CD14-positive monocyte (primary cell): ENCODE measurements at regions not wholly inside any gene's neighbourhood (a gene's known extent, or its start where the extent isn't known, plus 50 kb on each side); places are given as distances from the start of the nearest gene placed in this dataset.

ENCODE experiments used
- DNase-seq, 3 donors: peaks; one replicate each; pipeline ENCODE4 v3.0.0-alpha.2; 2011 to 2022
- H2AFZ ChIP-seq: 2 replicates; pipeline ENCODE4 v1.6.0; 2012; ENCODE audit warnings: mild to moderate bottlenecking, low read depth, low read length, inconsistent platforms; ENCODE audit not compliant: insufficient read depth, poor library complexity, severe bottlenecking
- H3K27ac ChIP-seq, 2 donors: 1 replicate in 1 of 2; 2 replicates in 1 of 2; pipeline ENCODE4 v1.5.1; 2012 to 2013; ENCODE audit warnings: low read length in 2 of 2, control low read depth in 1 of 2, inconsistent platforms in 1 of 2, low read depth in 1 of 2, mild to moderate bottlenecking in 1 of 2
- H3K27me3 ChIP-seq, 2 donors: one replicate each; pipeline versions ENCODE4 v1.6.0 to v1.6.1; 2011 to 2013; ENCODE audit warnings: low read length in 2 of 2; ENCODE audit not compliant: control insufficient read depth in 2 of 2, insufficient read depth in 2 of 2
- H3K36me3 ChIP-seq, 2 donors: replicated peaks in 1 of 2; 1 replicate in 1 of 2; 2 replicates in 1 of 2; pipeline versions ENCODE4 v1.5.1 to v1.6.1; 2012 to 2013; ENCODE audit warnings: low read length in 2 of 2, control low read depth in 1 of 2, inconsistent platforms in 1 of 2, mild to moderate bottlenecking in 1 of 2; ENCODE audit not compliant: insufficient read depth in 2 of 2, control insufficient read depth in 1 of 2
- H3K4me1 ChIP-seq, 2 donors: 1 replicate in 1 of 2; 2 replicates in 1 of 2; pipeline versions ENCODE4 v1.5.1 to v1.6.1; 2012 to 2013; ENCODE audit warnings: low read length in 2 of 2, control low read depth in 1 of 2, inconsistent platforms in 1 of 2, mild to moderate bottlenecking in 1 of 2, moderate library complexity in 1 of 2; ENCODE audit not compliant: insufficient read depth in 2 of 2, control insufficient read depth in 1 of 2
- H3K4me2 ChIP-seq: replicated peaks from 2 replicates; pipeline ENCODE3; 2012; ENCODE audit warnings: low read length, moderate library complexity, mild to moderate bottlenecking; ENCODE audit not compliant: poor library complexity, severe bottlenecking; ENCODE audit errors: extremely low read depth
- H3K4me3 ChIP-seq, 3 experiments: fragments of 200-600 bp in 1 of 3; sonication (generic) in 1 of 3; replicated peaks in 1 of 3; 1 replicate in 2 of 3; 2 replicates in 1 of 3; pipeline ENCODE4 v1.5.1; 2011 to 2013; ENCODE audit warnings: low read length in 3 of 3, mild to moderate bottlenecking in 3 of 3, control low read depth in 2 of 3, low read depth in 2 of 3, inconsistent platforms in 1 of 3, moderate library complexity in 1 of 3
- H3K79me2 ChIP-seq: 2 replicates; pipeline ENCODE4 v1.6.0; 2012; ENCODE audit warnings: mild to moderate bottlenecking, control low read depth, inconsistent platforms, low read length, moderate library complexity; ENCODE audit not compliant: insufficient read depth
- H3K9ac ChIP-seq: 2 replicates; pipeline ENCODE4 v1.6.0; 2017; ENCODE audit warnings: low read length, mild to moderate bottlenecking; ENCODE audit not compliant: insufficient read depth, poor library complexity, severe bottlenecking
- H3K9me3 ChIP-seq, 2 donors: replicated peaks in 1 of 2; 1 replicate in 1 of 2; 2 replicates in 1 of 2; pipeline versions ENCODE4 v1.5.1 to v1.6.1; 2012 to 2013; ENCODE audit warnings: low read length in 2 of 2, control low read depth in 1 of 2; ENCODE audit not compliant: control insufficient read depth in 1 of 2, insufficient read depth in 1 of 2
- H4K20me1 ChIP-seq: 2 replicates; pipeline ENCODE4 v1.6.0; 2012; ENCODE audit warnings: mild to moderate bottlenecking, low read length, control low read depth, moderate library complexity; ENCODE audit not compliant: insufficient read depth
- H3K27ac Mint-ChIP-seq, 7 donors: one replicate each; pipeline ENCODE4 v1.8.0; 2020; ENCODE audit warnings: mild to moderate bottlenecking in 7 of 7, mixed read lengths in 7 of 7, moderate library complexity in 6 of 7, inconsistent platforms in 2 of 7
- H3K27me3 Mint-ChIP-seq, 3 donors: one replicate each; pipeline ENCODE4 v1.8.0; 2021 to 2022; ENCODE audit warnings: low read depth in 3 of 3, mild to moderate bottlenecking in 3 of 3, mixed read lengths in 3 of 3, moderate library complexity in 3 of 3, inconsistent platforms in 1 of 3
- H3K36me3 Mint-ChIP-seq, 2 donors: one replicate each; pipeline ENCODE4 v1.8.0; 2020; ENCODE audit warnings: mixed read lengths in 2 of 2, inconsistent platforms in 1 of 2, mild to moderate bottlenecking in 1 of 2
- H3K4me1 Mint-ChIP-seq: one replicate; pipeline ENCODE4 v1.8.0; 2020; ENCODE audit warnings: mild to moderate bottlenecking, mixed read lengths
- H3K4me3 Mint-ChIP-seq, 2 donors: one replicate each; pipeline ENCODE4 v1.8.0; 2020; ENCODE audit warnings: mild to moderate bottlenecking in 2 of 2, mixed read lengths in 2 of 2, moderate library complexity in 1 of 2
- H3K9me3 Mint-ChIP-seq, 7 donors: one replicate each; pipeline ENCODE4 v1.8.0; 2020 to 2022; ENCODE audit warnings: mixed read lengths in 7 of 7, mild to moderate bottlenecking in 6 of 7, moderate library complexity in 6 of 7, inconsistent platforms in 2 of 7
- CTCF ChIP-seq: fragments of 200-600 bp; IDR thresholded peaks from one replicate; pipeline ENCODE4 v1.8.0; 2022; ENCODE audit warnings: antibody characterized with exemption, mild to moderate bottlenecking
- WGBS: methylation state at CpG from one replicate; pipeline ENCODE4 v1.1.5; 2013; ENCODE audit warnings: missing lambda C conversion rate; ENCODE audit not compliant: insufficient coverage; 5-methylcytosine and 5-hydroxymethylcytosine counted together
- intact Hi-C, 2 donors: fragments of 100-400 bp; cut with micrococcal nuclease; formaldehyde crosslinking; loops; one replicate each; pipeline versions ENCODE4 v1.15.0 to v1.15.1; 2023

GRCh38 chr10:21202776-21203462, 305.8 kb upstream of the NEBL start:
- TF ChIP-seq CTCF: no peak
- Mint-ChIP-seq H3K4me3 (no peak overlapping the region), H3K27ac (no peak overlapping the region), H3K36me3 (no peaks in the 10 kb centered on the region), H3K4me1 (no peaks in the 10 kb centered on the region), H3K27me3 (peaks cover 2 to 12% (median 4%) of the 10 kb centered on the region in 3 donors), H3K9me3 (peaks cover 8 to 25% (median 18%) of the 10 kb centered on the region in 7 donors)
- H4K20me1 ChIP-seq: no peaks in the 10 kb centered on the region
- no peaks in the 10 kb centered on the region for H3K79me2 ChIP-seq
- no peaks in the 10 kb centered on the region for H3K27me3 ChIP-seq
- H2AFZ ChIP-seq: no peak overlapping the region
- intact Hi-C loops: no loop called here
- H3K9ac ChIP-seq: no peak overlapping the region
- no peak overlapping the region for H3K4me2 ChIP-seq
- no peak overlapping the region for H3K27ac ChIP-seq
- DNase-seq: no peak
- H3K9me3 ChIP-seq: peaks cover 16 to 25% of the 10 kb centered on the region in 2 donors
- no peaks in the 10 kb centered on the region for H3K4me1 ChIP-seq
- WGBS: 85% methylated on average over 3 of the region's 5 CpGs
- no peaks in the 10 kb centered on the region for H3K36me3 ChIP-seq
- H3K4me3 ChIP-seq: no peak overlapping the region

GRCh38 chr10:21199501-21199900, 302.4 kb upstream of the NEBL start:
- Histone ChIP-seq H3K9me3 (peaks cover 14 to 23% of the 10 kb centered on the region in 2 donors), H3K27ac (no peak overlapping the region), H3K79me2 (no peaks in the 10 kb centered on the region), H4K20me1 (no peaks in the 10 kb centered on the region), H3K4me3 (no peak overlapping the region), H2AFZ (no peak overlapping the region), H3K4me2 (no peak overlapping the region), H3K27me3 (no peaks in the 10 kb centered on the region), H3K36me3 (no peaks in the 10 kb centered on the region), H3K9ac (no peak overlapping the region), H3K4me1 (no peaks in the 10 kb centered on the region)
- intact Hi-C loops: no loop called here
- Mint-ChIP-seq H3K4me1 (no peaks in the 10 kb centered on the region), H3K4me3 (no peak overlapping the region), H3K36me3 (peaks cover 0 to 3% of the 10 kb centered on the region in 2 donors), H3K9me3 (peaks cover 9 to 23% (median 16%) of the 10 kb centered on the region in 7 donors), H3K27ac (no peak overlapping the region), H3K27me3 (peaks cover under 1 to 12% (median 5%) of the 10 kb centered on the region in 3 donors)
- TF ChIP-seq CTCF: no peak
- DNase-seq: no peak
